Prostate gland (tissue), 2 donors: ENCODE measurements at regions not wholly inside any gene's neighbourhood (a gene's known extent, or its start where the extent isn't known, plus 50 kb on each side); places are given as distances from the start of the nearest gene placed in this dataset.

ENCODE experiments used
- POLR2A ChIP-seq: fragments of 450-650 bp; IDR thresholded peaks from one replicate; pipeline ENCODE4 v1.6.1; 2016; ENCODE audit warnings: antibody characterized with exemption, mild to moderate bottlenecking
- POLR2AphosphoS5 ChIP-seq: sonication (generic); formaldehyde crosslinking; IDR thresholded peaks from one replicate; pipeline ENCODE4 v1.6.1; 2017; ENCODE audit warnings: antibody characterized with exemption
- TF ChIP-seq, protein P1 (sequence below), 4 experiments: fragments of 200-600 bp in 2 of 4; fragments of 450-650 bp in 2 of 4; sonication (generic) in 2 of 4; IDR thresholded peaks; 1 replicate in 3 of 4; 2 replicates in 1 of 4; pipeline ENCODE4 v1.5.1; 2016 to 2019; ENCODE audit warnings: antibody characterized with exemption in 4 of 4, mild to moderate bottlenecking in 2 of 4, moderate library complexity in 2 of 4

DNA sequence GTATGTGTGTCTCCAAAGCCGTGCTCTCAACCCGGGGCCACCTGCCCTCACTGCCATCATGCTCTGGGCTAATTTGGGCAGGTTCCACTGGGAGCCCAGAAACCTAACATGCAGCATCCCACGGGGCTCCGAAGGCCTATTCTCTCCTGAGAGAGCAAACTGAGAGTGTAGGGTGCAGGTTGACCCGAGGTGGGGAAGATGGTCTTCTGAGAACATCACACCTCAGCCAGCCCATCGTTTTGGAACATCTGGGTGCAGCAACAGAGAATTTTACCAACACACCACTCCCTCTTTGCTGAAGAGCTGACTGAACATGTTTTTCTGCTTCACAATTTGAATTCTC lies 294.6 kb upstream of the TUT7 start:
- TF ChIP-seq, protein P1, sequence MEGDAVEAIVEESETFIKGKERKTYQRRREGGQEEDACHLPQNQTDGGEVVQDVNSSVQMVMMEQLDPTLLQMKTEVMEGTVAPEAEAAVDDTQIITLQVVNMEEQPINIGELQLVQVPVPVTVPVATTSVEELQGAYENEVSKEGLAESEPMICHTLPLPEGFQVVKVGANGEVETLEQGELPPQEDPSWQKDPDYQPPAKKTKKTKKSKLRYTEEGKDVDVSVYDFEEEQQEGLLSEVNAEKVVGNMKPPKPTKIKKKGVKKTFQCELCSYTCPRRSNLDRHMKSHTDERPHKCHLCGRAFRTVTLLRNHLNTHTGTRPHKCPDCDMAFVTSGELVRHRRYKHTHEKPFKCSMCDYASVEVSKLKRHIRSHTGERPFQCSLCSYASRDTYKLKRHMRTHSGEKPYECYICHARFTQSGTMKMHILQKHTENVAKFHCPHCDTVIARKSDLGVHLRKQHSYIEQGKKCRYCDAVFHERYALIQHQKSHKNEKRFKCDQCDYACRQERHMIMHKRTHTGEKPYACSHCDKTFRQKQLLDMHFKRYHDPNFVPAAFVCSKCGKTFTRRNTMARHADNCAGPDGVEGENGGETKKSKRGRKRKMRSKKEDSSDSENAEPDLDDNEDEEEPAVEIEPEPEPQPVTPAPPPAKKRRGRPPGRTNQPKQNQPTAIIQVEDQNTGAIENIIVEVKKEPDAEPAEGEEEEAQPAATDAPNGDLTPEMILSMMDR (IDR thresholded peaks at IDR 0.05) = no peak
- TF ChIP-seq POLR2A (no peak), POLR2AphosphoS5 (no peak)
